KG1 (cell line): ENCODE measurements at regions not wholly inside any gene's neighbourhood (a gene's known extent, or its start where the extent isn't known, plus 50 kb on each side); places are given as distances from the start of the nearest gene placed in this dataset.

ENCODE experiments used
- DNase-seq: peaks from one replicate; lab custom pipeline; 2025; lab: John Stamatoyannopoulos, UW

DNA sequence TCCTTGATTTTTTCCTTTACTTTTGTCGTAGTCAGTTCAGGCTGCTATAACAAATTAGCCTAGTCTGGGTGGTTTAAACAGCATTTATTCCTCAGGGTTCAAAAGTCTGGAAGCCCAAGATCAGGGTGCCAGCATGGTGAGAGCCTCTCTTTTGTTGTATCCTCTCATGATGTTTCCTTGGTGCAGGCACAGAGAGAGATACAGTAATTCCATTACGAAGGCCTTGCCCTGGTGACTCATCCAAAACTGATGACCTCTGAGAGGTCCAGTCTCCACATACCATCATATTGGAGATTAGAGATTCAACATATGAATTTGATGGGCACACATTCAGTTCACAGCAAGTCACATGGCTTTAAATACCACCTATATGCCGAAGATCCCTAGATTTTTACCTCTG, 253.8 kb downstream of the CYRIA start:
- DNase-seq = no peak

DNA sequence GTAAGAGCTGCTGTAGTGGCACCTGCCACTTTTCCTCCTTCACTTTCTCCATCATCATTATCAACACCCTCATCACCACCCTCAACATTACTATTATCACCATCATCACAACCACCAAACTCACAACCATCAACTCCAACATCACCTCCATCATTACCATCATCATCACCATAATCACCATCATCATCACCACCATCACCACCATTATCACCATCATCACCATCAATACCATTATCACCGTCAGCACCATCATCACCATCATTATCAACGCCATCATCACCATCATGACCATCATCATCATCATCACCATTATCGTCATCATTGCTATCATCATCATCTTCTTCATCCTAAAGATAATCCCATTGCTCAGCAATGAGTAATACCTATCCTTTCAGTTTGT, 255.8 kb downstream of the CYRIA start:
- DNase-seq = no peak

DNA sequence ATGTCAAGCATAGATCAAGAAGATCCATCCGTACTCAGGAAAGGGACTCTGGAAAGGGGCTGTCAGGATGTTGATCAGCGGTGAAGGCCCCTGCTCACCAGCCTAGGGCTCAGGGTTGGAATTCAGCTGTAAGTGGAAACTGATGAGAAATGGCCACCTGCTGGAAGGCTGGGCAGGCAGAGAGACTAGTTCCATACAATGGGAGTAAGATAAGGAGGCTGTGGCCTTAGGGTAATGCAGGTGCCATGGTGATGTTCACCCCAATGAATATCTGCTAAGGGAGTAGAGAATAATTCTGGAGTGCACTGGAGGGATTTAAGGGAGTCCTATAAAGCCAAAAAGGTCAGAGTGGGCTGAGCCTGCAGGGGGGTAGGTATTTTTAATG, 256.6 kb downstream of the CYRIA start:
- no peak for DNase-seq

DNA sequence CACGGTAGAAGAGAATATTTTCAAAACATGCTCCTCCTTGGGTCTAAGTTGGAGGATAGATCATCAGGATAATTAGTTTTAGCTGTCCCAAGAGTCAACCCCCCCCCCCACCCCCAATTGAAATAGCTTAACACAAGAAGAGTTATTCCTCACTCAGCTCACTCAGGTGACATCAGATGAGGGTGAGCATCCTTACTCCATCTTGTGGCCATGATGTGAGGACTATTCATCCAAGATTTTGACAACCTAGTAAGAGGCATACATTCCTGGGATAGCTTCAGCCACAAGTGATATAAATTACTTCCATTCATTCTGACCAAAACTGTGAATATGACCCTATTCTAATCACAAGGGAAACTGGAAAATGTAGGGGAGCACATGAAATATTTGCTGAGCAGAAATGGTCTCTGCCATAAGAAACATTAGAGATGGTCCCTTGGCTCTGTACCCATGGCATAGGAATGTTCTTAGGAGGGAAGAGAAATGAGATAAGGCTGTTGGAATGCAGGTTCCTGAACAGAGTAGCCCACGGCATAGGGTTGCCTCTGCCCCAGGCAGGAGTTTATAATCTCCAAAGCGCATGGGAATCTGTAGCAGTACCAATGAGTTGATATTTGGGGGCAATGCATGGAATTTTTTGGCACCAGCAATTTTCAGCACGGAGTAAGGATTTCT, 257.2 kb downstream of the CYRIA start:
- DNase-seq = no peak

DNA sequence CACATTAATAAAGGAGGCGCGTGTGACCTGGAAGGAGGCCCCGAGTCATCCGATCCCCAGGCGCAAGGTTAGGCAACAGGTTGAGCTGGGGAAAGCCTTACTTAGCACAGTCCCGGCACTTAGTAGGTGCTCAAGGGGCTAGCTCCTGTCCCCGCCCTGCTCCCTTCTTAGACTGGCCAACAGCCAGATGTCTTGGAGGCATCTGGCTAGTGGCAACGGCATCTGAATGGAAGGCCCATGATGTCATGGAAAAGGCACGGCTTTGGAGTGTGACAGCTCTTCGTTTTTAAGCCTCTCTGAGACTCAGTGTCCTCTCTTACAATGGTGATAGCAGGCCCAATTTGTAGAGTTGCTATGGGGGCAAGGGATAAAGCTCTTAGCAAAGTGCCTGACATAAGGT, 258.3 kb downstream of the CYRIA start:
- DNase-seq = no peak

DNA sequence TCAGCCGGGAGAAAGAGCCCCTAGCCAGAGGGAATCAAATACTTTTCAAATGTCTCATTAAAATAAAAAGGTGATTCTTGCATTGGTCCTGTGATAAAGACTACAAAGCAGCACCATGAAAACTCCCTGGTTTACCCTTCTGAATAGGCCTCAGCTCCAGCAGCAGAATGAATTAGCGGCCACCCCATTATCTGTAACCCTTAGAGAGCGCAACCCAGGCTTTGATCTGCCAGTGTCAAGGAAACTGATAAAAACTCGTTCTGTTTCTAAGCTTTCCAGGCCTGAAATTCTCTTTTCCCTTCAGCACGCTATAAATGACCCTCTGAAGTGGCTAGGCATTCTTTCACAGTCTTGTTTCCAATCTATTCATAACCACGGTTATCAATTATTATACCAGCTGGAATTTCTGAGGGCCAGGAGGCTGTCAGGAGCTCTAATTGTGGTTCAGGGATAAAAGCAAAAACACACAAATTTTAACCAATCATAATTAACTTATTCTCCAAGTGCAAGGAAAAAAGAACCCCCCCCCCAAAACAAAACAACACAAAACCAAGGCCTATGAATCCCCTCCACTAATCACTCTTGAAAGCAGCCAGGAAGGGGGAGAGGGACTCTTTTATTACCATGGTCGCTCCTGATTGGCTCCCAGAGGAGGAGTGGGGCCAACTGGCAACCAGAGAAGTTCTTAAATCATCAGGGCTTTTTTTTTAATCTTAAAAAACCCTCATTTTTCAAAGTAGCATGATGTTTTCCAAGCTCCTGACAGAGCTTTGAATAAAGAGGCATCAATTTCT, 258.9 kb downstream of the CYRIA start:
- no peak for DNase-seq

DNA sequence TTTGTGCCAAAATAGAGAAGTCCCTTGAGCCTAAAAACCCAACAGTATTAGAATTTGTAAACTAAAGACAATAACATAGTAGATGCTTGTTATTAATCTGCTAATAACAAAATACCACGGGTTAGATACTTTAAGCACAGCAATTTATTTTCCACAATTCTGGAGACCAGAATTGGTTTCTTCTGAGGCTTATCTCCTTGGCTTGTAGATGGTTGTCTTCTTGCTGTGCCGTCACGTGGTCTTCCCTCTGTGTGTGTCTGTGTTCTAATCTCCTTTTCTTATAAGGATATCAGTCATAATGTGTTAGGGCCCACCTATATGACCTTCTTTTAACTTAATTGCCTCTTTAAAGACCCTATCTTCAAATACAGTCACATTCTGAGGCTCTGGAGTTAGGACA, 260.1 kb downstream of the CYRIA start:
- no peak for DNase-seq

DNA sequence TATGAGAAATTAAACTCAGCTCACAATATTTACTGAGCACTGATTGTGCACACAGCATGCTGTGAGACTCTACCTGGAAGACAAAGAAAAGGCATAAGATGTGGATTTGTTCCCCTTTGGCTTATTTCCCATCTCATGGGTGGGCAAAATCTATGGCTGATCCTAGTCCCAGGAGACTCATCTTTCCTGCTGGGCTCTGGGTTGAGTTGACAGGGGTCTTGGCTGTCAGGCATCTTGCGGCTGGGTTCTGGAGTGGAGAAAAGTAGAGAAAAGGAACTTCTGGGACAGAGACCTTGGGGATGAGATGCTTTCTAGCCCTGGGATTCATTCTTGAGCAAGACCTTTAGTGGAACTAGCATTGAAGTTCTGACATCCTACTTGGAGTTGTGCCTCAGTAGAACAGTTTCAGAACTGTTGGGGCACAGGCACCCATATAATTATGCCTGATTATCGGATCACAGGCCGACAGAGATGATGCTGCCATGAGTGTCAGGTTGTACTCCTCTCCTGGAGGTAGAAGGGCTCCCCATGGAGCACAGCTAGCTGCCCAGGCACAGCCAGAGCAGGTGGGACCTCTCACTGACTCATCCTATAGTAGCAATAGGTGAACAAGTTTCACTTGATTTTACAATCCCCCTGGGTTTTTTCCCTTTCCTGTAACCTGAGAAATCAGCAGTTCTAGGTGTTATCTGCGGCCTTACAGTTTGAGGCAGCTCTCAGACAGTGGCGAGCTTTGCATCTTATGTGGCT, 260.9 kb downstream of the CYRIA start:
- no peak for DNase-seq

DNA sequence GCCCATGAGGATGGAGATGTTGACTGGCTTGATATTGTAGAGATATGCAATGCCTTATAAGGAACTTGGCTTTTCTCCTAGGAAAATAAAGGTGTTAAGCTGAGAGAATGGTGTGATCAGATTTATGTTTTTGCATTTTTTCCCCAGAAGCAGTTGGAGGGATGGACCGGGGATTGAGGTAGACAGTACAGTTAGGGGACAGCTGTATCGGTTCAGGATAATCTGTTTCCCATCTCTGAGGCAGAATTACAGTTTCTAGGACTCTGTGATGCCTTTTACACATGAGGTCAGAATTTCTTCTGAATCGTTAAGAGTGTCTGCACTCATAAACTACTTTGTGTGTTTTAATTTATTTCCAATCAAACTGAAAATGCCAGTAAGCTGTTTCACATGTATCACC, 261.5 kb downstream of the CYRIA start:
- no peak for DNase-seq

DNA sequence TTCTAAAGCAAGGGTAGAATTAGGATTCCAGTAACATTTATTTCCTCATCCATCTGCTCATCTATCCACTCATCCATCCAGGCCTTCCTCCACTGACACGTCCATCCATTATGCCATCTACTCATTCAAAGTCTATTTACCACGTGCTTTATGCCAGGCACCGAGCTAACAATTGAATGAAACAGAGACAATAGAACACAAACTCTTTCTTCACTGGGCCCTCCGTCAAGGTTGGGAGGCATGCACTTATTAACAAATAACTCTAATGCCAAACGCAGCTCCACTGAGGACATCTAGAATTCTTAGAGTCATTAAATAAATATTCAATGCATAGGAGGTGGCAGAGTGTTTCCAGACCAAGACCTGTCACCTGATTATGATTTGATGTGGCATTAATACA, 262.7 kb downstream of the CYRIA start:
- no peak for DNase-seq

DNA sequence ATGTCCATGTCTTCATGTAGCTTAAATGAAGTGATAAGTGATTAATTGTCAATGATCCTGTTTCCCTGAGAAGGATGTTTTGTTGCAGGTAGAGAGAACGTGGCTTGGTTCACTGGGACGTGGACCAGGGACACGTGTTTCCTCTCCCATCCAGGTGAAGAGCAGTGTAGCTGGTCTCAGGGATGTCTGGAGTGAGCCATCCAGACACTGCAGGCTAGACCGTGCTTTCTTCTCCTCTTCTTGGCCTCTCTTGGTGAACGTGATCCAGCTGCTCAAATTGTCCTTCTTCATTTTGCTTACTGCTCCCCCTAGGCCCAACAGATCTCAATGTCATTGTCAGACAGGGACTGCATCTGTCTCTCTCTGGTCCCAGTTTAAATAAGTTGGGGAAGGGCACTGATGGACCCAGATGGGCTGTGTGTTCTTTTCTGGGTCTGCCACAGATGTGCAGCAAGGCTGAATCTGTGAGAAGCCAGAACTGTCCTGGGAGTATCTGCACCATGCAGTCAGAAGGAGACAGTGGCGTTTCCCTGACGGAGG, 263.8 kb downstream of the CYRIA start:
- no peak for DNase-seq

DNA sequence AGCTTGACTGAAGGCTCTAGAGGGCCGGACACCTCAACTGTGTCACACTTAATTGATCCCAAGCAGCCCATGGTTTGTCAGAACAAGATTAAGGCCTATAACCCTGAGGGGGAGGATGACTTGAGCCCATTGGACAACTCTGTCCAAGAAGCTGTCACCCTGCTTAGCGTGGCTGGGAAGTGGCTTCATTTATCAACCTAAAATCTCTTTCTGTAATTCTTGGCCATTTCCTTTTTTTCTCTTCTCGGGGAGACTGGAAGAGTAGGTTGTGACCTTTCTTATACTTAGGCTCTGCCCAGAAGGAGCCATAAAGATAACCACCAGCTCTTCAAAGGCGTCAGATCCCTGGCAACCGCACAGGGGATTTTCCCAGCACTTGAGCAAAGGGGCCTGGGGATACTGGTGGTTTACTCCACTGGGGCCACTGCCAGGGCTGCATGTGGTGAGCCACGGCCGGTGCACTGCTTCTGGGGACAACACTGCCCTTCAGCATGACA, 265.5 kb downstream of the CYRIA start:
- DNase-seq = no peak

DNA sequence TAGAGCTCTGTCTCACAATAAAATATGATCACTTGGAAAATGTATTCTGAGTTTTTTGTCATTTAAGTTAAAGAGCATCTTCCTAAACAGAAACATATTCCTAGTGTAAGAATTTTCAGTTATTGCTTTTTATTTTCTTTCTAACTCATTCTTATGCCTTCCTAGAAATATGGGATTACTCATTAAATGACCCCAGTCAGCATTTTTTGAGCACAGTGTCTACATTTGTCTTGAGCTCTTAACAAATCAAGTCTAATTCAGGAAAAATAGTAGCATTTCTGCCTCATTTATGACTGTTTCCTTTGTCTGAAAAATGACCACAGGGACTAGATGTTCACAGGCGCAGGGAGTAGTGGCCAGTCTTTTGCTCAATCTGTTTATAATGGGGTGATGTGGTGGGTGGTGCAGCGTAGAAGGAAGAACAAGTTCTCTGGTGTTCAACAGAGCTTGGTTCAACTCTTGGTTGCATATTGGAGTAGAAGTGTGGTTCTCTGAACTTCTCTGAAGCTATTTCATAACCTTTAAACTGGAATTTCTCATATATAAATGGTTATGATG, 267.1 kb downstream of the CYRIA start:
- no peak for DNase-seq

DNA sequence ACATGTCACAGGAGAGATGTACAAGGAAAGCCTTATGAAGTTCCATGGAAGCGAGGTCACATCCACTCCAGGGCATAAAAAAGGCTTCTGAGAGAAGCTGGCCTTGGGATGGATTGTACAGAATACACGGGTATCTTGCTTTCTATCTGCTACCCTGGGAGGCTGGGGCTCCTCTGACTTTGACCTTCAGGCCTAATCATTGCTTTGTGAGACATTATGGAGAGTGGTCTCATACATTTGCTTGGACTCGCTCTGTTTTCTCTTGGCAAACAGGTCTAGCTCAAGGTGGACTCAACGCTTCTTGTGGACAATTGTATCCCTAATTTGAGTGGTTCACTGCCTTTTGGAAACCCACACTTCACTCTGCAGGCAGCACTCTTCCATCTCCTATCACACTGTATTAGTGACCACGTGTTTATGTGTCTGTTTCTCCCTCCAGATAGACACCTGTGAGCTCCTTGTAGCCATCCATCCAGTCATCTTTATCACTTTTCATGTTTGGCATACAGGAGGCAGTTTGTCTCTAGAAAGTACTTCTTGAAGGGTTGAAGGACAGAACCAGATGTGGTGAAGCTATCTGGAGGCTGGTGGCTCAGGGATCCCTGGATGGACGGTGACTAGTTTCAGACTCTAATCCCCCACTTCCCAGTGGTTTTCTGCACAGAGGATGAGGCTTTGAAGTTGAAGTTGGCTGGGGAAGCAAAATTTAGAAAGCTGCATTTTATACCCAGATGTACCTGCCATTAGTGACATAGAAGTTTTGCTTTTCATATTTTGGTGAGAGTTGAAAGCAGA, 267.8 kb downstream of the CYRIA start:
- DNase-seq = no peak

DNA sequence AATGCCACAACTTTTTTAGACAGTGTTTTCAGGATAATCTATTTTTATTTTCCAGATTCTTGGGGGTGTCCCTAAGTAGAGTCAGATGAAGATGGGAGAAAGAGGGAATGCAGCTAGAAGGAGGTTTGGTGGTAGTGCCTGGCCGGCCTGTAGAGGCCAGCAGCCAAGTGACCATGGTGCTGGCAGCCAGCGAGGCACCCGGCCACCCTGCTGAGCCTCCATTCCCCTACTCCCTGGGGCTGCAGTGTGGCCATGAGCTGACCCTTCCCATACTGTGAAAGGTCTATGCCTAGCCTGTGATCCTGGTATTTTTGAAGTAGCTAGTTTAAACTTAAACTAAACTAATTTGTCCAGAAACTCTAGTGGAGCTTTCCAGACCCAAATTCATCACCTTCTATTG, 268.6 kb downstream of the CYRIA start:
- DNase-seq = no peak

DNA sequence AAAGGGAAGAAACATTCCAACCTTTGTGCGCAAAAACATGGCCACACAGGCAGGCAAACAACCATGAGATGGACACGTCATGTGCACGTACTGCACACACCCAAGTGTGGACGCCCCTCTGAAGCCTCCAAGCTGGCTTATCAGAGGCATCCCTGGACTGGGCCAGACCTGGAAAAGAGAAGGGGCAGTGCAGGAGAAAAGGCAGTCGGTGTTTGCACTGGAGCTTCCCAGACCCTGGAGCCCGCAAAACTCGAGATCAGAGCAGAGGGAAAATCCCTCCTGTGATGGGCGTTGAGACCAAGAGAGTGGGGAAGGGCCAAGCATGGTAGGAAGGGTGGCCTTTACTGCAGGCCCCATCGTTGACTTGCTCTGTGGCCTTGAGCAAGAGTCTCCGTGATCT, 269.5 kb downstream of the CYRIA start:
- DNase-seq = no peak

DNA sequence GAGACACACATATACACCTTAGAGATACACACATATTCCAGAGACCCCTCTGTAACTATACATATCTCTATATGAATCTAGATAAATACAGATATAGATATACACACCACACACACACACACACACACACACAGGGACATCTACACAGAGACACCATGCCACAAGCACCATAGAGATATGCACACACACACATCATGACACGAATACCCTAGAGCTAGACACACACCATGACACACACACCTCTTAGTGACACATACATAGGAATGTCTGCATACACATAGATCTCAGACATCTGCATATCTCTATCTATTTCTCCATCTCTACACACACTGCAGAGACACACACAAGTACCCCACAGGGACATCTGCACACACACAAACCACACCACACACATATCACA, 270.0 kb downstream of the CYRIA start:
- no peak for DNase-seq

DNA sequence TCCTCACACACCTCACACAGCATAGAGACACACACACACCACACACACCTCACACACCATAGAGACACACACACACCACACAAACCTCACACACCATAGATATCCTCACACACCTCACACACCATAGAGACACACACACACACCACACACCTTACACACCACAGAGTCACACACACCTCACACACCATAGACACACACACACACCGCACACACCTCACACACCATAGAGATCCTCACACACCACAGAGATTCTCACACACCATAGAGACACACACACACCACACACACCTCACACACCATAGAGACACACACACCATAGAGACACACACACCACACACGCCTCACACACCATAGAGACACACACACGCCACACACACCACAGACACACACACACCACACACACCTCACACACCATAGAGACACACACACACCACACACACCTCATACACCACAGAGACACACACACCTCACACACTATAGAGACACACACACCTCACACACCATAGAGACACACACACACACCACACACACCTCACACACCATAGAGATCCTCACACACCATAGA, 270.6 kb downstream of the CYRIA start:
- DNase-seq = no peak

DNA sequence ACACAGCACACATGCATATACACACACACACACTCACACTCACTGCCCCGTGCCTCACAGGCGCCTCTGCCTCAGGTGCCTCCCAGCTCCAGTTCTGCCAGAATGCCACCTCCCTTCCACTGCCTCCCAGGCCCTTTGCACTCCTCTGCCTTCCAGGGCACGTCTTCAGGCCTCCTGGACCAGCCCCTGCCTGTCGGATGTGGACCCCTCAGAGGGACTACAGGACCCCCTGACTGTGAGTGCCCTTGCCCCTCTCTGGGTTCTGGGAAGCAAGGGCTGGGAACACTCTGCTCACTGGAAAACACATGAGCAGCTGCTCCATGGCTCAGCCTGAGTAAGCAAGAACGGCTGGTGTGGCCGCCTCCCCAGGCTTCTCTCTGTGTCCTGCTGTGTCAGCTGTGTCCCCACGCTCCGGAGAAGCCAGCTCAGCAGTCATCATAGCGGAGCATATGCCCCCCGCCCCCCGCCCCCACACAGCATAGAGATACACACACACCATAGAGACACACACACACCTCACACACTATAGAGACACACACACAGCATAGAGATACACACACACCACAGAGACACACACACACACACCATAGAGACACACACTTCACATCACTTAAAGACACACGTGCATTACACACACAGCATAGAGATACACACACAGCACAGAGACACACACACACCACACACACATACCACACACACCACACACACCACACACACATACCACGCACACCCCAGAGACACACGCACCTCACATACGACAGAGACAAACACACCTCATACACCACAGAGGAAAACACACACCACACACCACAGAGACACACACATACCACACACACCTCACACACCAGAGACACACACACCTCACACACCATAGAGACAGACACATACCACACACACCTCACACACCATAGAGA, 271.3 kb downstream of the CYRIA start:
- no peak for DNase-seq

DNA sequence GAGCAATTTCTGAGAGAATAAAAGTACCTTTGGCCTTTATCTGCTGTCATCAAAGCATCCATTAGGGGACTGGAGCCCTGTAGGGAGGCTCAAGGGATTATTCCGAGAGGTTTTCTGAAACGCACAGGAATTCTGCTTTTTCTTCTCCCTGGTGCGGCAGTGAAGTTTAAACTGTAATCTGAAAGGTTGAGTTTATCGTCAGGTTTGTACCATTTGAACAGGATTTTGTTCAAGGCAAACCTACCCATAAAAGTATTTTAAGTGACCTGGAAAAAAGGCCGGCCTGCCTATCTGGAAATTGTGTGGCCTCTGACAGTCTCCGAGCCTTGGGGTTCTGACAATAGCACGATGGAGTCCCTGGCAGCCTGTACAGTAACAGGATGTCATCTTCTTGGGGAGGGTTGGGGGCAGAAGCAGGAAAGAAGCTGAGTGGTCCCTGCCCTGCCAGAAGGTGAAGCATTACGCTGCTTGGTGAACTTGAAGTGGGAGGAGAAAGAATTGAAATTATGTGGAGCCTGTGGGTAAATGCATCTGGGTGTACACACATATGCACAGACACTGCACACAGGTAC, 272.0 kb downstream of the CYRIA start:
- DNase-seq = no peak
